Caco-2 (cell line): ENCODE measurements at regions not wholly inside any gene's neighbourhood (a gene's known extent, or its start where the extent isn't known, plus 50 kb on each side); places are given as distances from the start of the nearest gene placed in this dataset.

Experiments used
- BruUV-seq: library from RNA; stranded (reverse); fragments of 400-500 nt; replicated peaks from 2 replicates; lab custom pipeline; 2021; lab: Mats Ljungman, UMichigan
- CTCF ChIA-PET: fragments of 300-600 bp; sonication (Branson Sonifier 250); formaldehyde crosslinking; loops from one replicate; lab custom pipeline; 2022; ENCODE audit warnings: antibody characterized with exemption; lab: Charles Lee
- POLR2A ChIA-PET: fragments of 300-600 bp; sonication (Branson Sonifier 250); formaldehyde crosslinking; loops from one replicate; lab custom pipeline; 2022; ENCODE audit warnings: antibody characterized with exemption; lab: Charles Lee
- DNase-seq, 2 experiments: peaks; one replicate each; pipeline versions ENCODE4 v3.0.0 to v3.0.0-alpha.2; 2020 to 2022
- H3K27me3 ChIP-seq: replicated peaks from 2 replicates; pipeline ENCODE4 v1.6.0; 2011; ENCODE audit warnings: low read length; ENCODE audit not compliant: control insufficient read depth, insufficient read depth
- H3K36me3 ChIP-seq: 2 replicates; pipeline ENCODE4 v1.5.1; 2011; ENCODE audit warnings: low read length; ENCODE audit not compliant: control insufficient read depth, insufficient read depth
- H3K4me1 ChIP-seq: fragments of 250-450 bp; sonication (Bioruptor Pico); 2 replicates; pipeline ENCODE4 v1.5.1; 2020; ENCODE audit warnings: mild to moderate bottlenecking
- H3K4me3 ChIP-seq: 2 replicates; pipeline ENCODE4 v1.5.1; 2011; ENCODE audit warnings: low read depth, mild to moderate bottlenecking, control low read depth, low read length
- H3K9me3 ChIP-seq: fragments of 250-450 bp; sonication (Bioruptor Pico); 2 replicates; pipeline ENCODE4 v1.5.1; 2020; ENCODE audit warnings: mild to moderate bottlenecking, moderate library complexity
- H3K27ac Mint-ChIP-seq: one replicate; pipeline ENCODE4 v1.8.0; 2022; ENCODE audit warnings: mixed read lengths; ENCODE audit not compliant: unreplicated experiment
- H3K27me3 Mint-ChIP-seq: one replicate; pipeline ENCODE4 v1.8.0; 2022; ENCODE audit warnings: mixed read lengths; ENCODE audit not compliant: insufficient read depth, unreplicated experiment
- H3K36me3 Mint-ChIP-seq: one replicate; pipeline ENCODE4 v1.8.0; 2022; ENCODE audit warnings: mild to moderate bottlenecking, mixed read lengths; ENCODE audit not compliant: insufficient read depth, unreplicated experiment
- H3K4me1 Mint-ChIP-seq: one replicate; pipeline ENCODE4 v1.8.0; 2022; ENCODE audit warnings: low read depth, mixed read lengths; ENCODE audit not compliant: unreplicated experiment
- H3K4me3 Mint-ChIP-seq: one replicate; pipeline ENCODE4 v1.8.0; 2022; ENCODE audit warnings: mild to moderate bottlenecking, moderate library complexity, mixed read lengths; ENCODE audit not compliant: unreplicated experiment
- H3K9me3 Mint-ChIP-seq: one replicate; pipeline ENCODE4 v1.8.0; 2022; ENCODE audit warnings: mixed read lengths; ENCODE audit not compliant: unreplicated experiment
- CTCF ChIP-seq, 2 experiments: fragments of 200-600 bp in 1 of 2; IDR thresholded peaks; 1 replicate in 1 of 2; 2 replicates in 1 of 2; pipeline versions ENCODE4 v1.5.1 to v1.8.0; 2011 to 2022; ENCODE audit warnings: antibody characterized with exemption in 1 of 2, control low read depth in 1 of 2, inconsistent platforms in 1 of 2, low read depth in 1 of 2, low read length in 1 of 2, mild to moderate bottlenecking in 1 of 2, moderate library complexity in 1 of 2; ENCODE audit not compliant: insufficient read depth in 1 of 2, severe bottlenecking in 1 of 2, unreplicated experiment in 1 of 2
- intact Hi-C: fragments of 100-400 bp; cut with micrococcal nuclease; formaldehyde crosslinking; loops from one replicate; pipeline ENCODE4 v1.10.0; 2022; ENCODE audit not compliant: unreplicated experiment

- intact Hi-C loops, result no loop called here
- H3K9me3 ChIP-seq, result no peaks in the 10 kb centered on the region
- Mint-ChIP-seq H3K9me3 (no peaks in the 10 kb centered on the region), H3K27ac (no peak overlapping the region), H3K4me1 (no peaks in the 10 kb centered on the region), H3K36me3 (no peaks in the 10 kb centered on the region), H3K27me3 (peaks cover 6% of the 10 kb centered on the region), H3K4me3 (no peak overlapping the region)
- TF ChIP-seq CTCF (IDR thresholded peaks at IDR 0.05; ENCODE audit: insufficient read depth in 1 of 2, low read depth in 1 of 2, low read length in 1 of 2, severe bottlenecking in 1 of 2, unreplicated experiment in 1 of 2), result no peak
- no peak for DNase-seq
- H3K27me3 ChIP-seq, result peaks cover 1% of the 10 kb centered on the region; the same call in 1 of the 2 replicates
- ChIA-PET CTCF (no interaction called here), POLR2A (no interaction called here)
- no peak overlapping the region for H3K4me3 ChIP-seq
- H3K36me3 ChIP-seq, result no peaks in the 10 kb centered on the region
- no peaks in the 10 kb centered on the region for H3K4me1 ChIP-seq
- BruUV-seq, result no TSS peak
These were observed 92.2 kb upstream of the ZPBP start for GRCh38 chr7:50185208-50185607.

GRCh38 chr7:50184271-50184990, 91.4 kb upstream of the ZPBP start:
- TF ChIP-seq CTCF (IDR thresholded peaks at IDR 0.05; ENCODE audit: insufficient read depth in 1 of 2, low read depth in 1 of 2, low read length in 1 of 2, severe bottlenecking in 1 of 2, unreplicated experiment in 1 of 2), result no peak
- Histone ChIP-seq H3K27me3 (peaks cover 1% of the 10 kb centered on the region; the same call in 1 of the 2 replicates), H3K4me1 (no peaks in the 10 kb centered on the region), H3K36me3 (no peaks in the 10 kb centered on the region), H3K9me3 (no peaks in the 10 kb centered on the region), H3K4me3 (no peak overlapping the region)
- Mint-ChIP-seq H3K4me3 (no peak overlapping the region), H3K4me1 (no peaks in the 10 kb centered on the region), H3K9me3 (no peaks in the 10 kb centered on the region), H3K27ac (no peak overlapping the region), H3K36me3 (no peaks in the 10 kb centered on the region), H3K27me3 (peaks cover 9% of the 10 kb centered on the region)
- no TSS peak for BruUV-seq
- CTCF ChIA-PET, result no interaction called here
- POLR2A ChIA-PET, result no interaction called here
- no peak for DNase-seq
- intact Hi-C loops, result no loop called here

- Histone ChIP-seq H3K27me3 (peaks cover 3% of the 10 kb centered on the region; the same call in 1 of the 2 replicates), H3K36me3 (no peaks in the 10 kb centered on the region), H3K4me3 (no peak overlapping the region), H3K4me1 (no peaks in the 10 kb centered on the region), H3K9me3 (no peaks in the 10 kb centered on the region)
- DNase-seq, result no peak
- Mint-ChIP-seq H3K36me3 (no peaks in the 10 kb centered on the region), H3K4me1 (no peaks in the 10 kb centered on the region), H3K27me3 (peaks cover 11% of the 10 kb centered on the region), H3K4me3 (no peak overlapping the region), H3K9me3 (no peaks in the 10 kb centered on the region), H3K27ac (no peak overlapping the region)
- ChIA-PET POLR2A (no interaction called here), CTCF (no interaction called here)
- TF ChIP-seq CTCF (IDR thresholded peaks at IDR 0.05; ENCODE audit: insufficient read depth in 1 of 2, low read depth in 1 of 2, low read length in 1 of 2, severe bottlenecking in 1 of 2, unreplicated experiment in 1 of 2), result no peak
- BruUV-seq, result no TSS peak
- intact Hi-C loops, result no loop called here
These were observed 89.7 kb upstream of the ZPBP start for GRCh38 chr7:50182759-50183158.
